MM.1S (cell line): ENCODE measurements at regions not wholly inside any gene's neighbourhood (a gene's known extent, or its start where the extent isn't known, plus 50 kb on each side); places are given as distances from the start of the nearest gene placed in this dataset.

ENCODE experiments used
- EZH2 ChIP-seq: fragments of 300-600 bp; sonication (generic); optimal IDR thresholded peaks from 2 replicates; pipeline ENCODE3; 2017; ENCODE audit warnings: low read depth, mild to moderate bottlenecking, antibody characterized with exemption, low read length, mixed read lengths
- TF ChIP-seq, protein P1 (sequence below): fragments of 300-600 bp; sonication (generic); IDR thresholded peaks from 2 replicates; pipeline ENCODE4 v1.5.1; 2016; ENCODE audit warnings: antibody characterized with exemption, low read length, mixed read lengths

DNA sequence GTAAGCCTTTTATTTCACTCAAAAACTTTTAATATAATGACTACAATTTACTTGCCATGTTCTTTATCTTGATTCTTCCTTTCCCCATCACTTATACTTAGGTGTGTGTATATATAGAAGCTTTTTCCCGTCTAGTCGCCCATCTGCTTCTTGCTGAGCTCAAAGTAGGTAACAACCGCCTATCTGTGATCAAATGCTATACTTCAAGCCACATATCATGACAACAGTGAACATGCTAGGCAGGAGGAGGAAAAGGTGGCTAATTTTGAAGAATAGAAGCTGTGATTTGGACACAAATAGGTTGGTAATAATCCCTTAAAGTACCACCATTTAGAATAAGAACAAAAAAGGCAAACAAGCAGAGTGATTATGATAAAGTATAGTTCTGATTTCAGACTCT is 367.3 kb upstream of the CHRM2 start:
- TF ChIP-seq, protein P1, sequence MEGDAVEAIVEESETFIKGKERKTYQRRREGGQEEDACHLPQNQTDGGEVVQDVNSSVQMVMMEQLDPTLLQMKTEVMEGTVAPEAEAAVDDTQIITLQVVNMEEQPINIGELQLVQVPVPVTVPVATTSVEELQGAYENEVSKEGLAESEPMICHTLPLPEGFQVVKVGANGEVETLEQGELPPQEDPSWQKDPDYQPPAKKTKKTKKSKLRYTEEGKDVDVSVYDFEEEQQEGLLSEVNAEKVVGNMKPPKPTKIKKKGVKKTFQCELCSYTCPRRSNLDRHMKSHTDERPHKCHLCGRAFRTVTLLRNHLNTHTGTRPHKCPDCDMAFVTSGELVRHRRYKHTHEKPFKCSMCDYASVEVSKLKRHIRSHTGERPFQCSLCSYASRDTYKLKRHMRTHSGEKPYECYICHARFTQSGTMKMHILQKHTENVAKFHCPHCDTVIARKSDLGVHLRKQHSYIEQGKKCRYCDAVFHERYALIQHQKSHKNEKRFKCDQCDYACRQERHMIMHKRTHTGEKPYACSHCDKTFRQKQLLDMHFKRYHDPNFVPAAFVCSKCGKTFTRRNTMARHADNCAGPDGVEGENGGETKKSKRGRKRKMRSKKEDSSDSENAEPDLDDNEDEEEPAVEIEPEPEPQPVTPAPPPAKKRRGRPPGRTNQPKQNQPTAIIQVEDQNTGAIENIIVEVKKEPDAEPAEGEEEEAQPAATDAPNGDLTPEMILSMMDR, result no peak
- no peak for TF ChIP-seq EZH2
